ENCODE measurements at regions not wholly inside any gene's neighbourhood (a gene's known extent, or its start where the extent isn't known, plus 50 kb on each side); places are given as distances from the start of the nearest gene placed in this dataset.

- H3K27me3 Mint-ChIP-seq = no peaks in the 10 kb centered on the region
- no peak overlapping the region for H3K27ac Mint-ChIP-seq
- H3K9me3 Mint-ChIP-seq = peaks cover 14% of the 10 kb centered on the region
- no peaks in the 10 kb centered on the region for H3K4me1 Mint-ChIP-seq (ENCODE audit: low read depth)
- intact Hi-C loops (cut with micrococcal nuclease) = no loop called here
- DNase-seq = no peak
- POLR2A ChIA-PET = no interaction called here
- no peaks in the 10 kb centered on the region for H3K36me3 Mint-ChIP-seq
- H3K4me3 Mint-ChIP-seq = no peak overlapping the region
- CTCF ChIA-PET = no interaction called here
These were observed 91.2 kb upstream of the KCTD3 start for GRCh38 chr1:215475796-215476481.

- Mint-ChIP-seq H3K4me3 (no peak overlapping the region), H3K36me3 (no peaks in the 10 kb centered on the region), H3K27me3 (no peaks in the 10 kb centered on the region), H3K27ac (no peak overlapping the region), H3K9me3 (peaks cover 14% of the 10 kb centered on the region), H3K4me1 (ENCODE audit: low read depth) (no peaks in the 10 kb centered on the region)
- ChIA-PET POLR2A (no interaction called here), CTCF (no interaction called here)
- no peak for DNase-seq
- intact Hi-C loops (cut with micrococcal nuclease) = no loop called here
These were observed 90.6 kb upstream of the KCTD3 start for GRCh38 chr1:215476541-215476940.

GRCh38 chr1:215477632-215478031 lies 89.5 kb upstream of the KCTD3 start:
- POLR2A ChIA-PET = no interaction called here
- DNase-seq = no peak
- no peaks in the 10 kb centered on the region for H3K36me3 Mint-ChIP-seq
- intact Hi-C loops (cut with micrococcal nuclease) = no loop called here
- H3K4me3 Mint-ChIP-seq = no peak overlapping the region
- H3K27ac Mint-ChIP-seq = no peak overlapping the region
- no peaks in the 10 kb centered on the region for H3K4me1 Mint-ChIP-seq (ENCODE audit: low read depth)
- CTCF ChIA-PET = no interaction called here
- peaks cover 14% of the 10 kb centered on the region for H3K9me3 Mint-ChIP-seq
- no peaks in the 10 kb centered on the region for H3K27me3 Mint-ChIP-seq

- H3K4me3 Mint-ChIP-seq = no peak overlapping the region
- intact Hi-C loops (cut with micrococcal nuclease) = no loop called here
- H3K27ac Mint-ChIP-seq = no peak overlapping the region
- H3K36me3 Mint-ChIP-seq = no peaks in the 10 kb centered on the region
- CTCF ChIA-PET = no interaction called here
- peaks cover 14% of the 10 kb centered on the region for H3K9me3 Mint-ChIP-seq
- POLR2A ChIA-PET = no interaction called here
- DNase-seq = no peak
- no peaks in the 10 kb centered on the region for H3K4me1 Mint-ChIP-seq (ENCODE audit: low read depth)
- H3K27me3 Mint-ChIP-seq = no peaks in the 10 kb centered on the region
These were observed 87.5 kb upstream of the KCTD3 start for GRCh38 chr1:215479567-215479966.

GRCh38 chr1:215482079-215482478 lies 85.0 kb upstream of the KCTD3 start:
- Mint-ChIP-seq H3K4me3 (no peak overlapping the region), H3K27me3 (no peaks in the 10 kb centered on the region), H3K36me3 (no peaks in the 10 kb centered on the region), H3K4me1 (ENCODE audit: low read depth) (no peaks in the 10 kb centered on the region), H3K27ac (no peak overlapping the region), H3K9me3 (peaks cover 10% of the 10 kb centered on the region)
- ChIA-PET POLR2A (no interaction called here), CTCF (no interaction called here)
- intact Hi-C loops (cut with micrococcal nuclease) = no loop called here
- DNase-seq = no peak

- no peak for DNase-seq
- ChIA-PET CTCF (interaction anchor here (0.6 kb wide), 1 partner anchor 60 kb away, joined by 3 read pairs; no protein-coding TSS in a partner anchor), POLR2A (no interaction called here)
- H3K4me1 Mint-ChIP-seq (ENCODE audit: low read depth) = no peaks in the 10 kb centered on the region
- H3K9me3 Mint-ChIP-seq = no peaks in the 10 kb centered on the region
- H3K4me3 Mint-ChIP-seq = no peak overlapping the region
- no peaks in the 10 kb centered on the region for H3K36me3 Mint-ChIP-seq
- intact Hi-C loops (cut with micrococcal nuclease) = no loop called here
- H3K27me3 Mint-ChIP-seq = no peaks in the 10 kb centered on the region
- H3K27ac Mint-ChIP-seq = no peak overlapping the region
These were observed 82.7 kb upstream of the KCTD3 start for GRCh38 chr1:215484171-215484939.

GRCh38 chr1:215487466-215487865 lies 79.6 kb upstream of the KCTD3 start:
- DNase-seq = no peak
- intact Hi-C loops (cut with micrococcal nuclease) = no loop called here
- Mint-ChIP-seq H3K4me3 (no peak overlapping the region), H3K9me3 (no peaks in the 10 kb centered on the region), H3K36me3 (no peaks in the 10 kb centered on the region), H3K27me3 (no peaks in the 10 kb centered on the region), H3K4me1 (ENCODE audit: low read depth) (no peaks in the 10 kb centered on the region), H3K27ac (no peak overlapping the region)
- ChIA-PET POLR2A (no interaction called here), CTCF (no interaction called here)

- H3K9me3 Mint-ChIP-seq = peaks cover 2% of the 10 kb centered on the region
- POLR2A ChIA-PET = no interaction called here
- no peaks in the 10 kb centered on the region for H3K27me3 Mint-ChIP-seq
These were observed 78.3 kb upstream of the KCTD3 start for GRCh38 chr1:215488850-215489249.

GRCh38 chr1:215489771-215490565 lies 77.1 kb upstream of the KCTD3 start:
- Mint-ChIP-seq H3K27me3 (no peaks in the 10 kb centered on the region), H3K4me3 (no peak overlapping the region), H3K4me1 (ENCODE audit: low read depth) (no peaks in the 10 kb centered on the region), H3K27ac (no peak overlapping the region), H3K36me3 (no peaks in the 10 kb centered on the region), H3K9me3 (peaks cover 2% of the 10 kb centered on the region)
- no peak for DNase-seq
- intact Hi-C loops (cut with micrococcal nuclease) = no loop called here
- CTCF ChIA-PET = no interaction called here
- POLR2A ChIA-PET = no interaction called here

More at GRCh38 chr1:215488850-215489249, 78.3 kb upstream of the KCTD3 start:
- intact Hi-C loops (cut with micrococcal nuclease) = no loop called here
- H3K4me1 Mint-ChIP-seq (ENCODE audit: low read depth) = no peaks in the 10 kb centered on the region
- CTCF ChIA-PET = no interaction called here
- no peak for DNase-seq
- no peak overlapping the region for H3K4me3 Mint-ChIP-seq
- no peaks in the 10 kb centered on the region for H3K36me3 Mint-ChIP-seq
- H3K27ac Mint-ChIP-seq = no peak overlapping the region

GRCh38 chr1:215497528-215497927 lies 69.6 kb upstream of the KCTD3 start:
- DNase-seq = no peak
- Mint-ChIP-seq H3K4me1 (ENCODE audit: low read depth) (no peaks in the 10 kb centered on the region), H3K27me3 (peaks cover 2% of the 10 kb centered on the region), H3K36me3 (no peaks in the 10 kb centered on the region), H3K9me3 (peaks cover 2% of the 10 kb centered on the region), H3K4me3 (no peak overlapping the region), H3K27ac (no peak overlapping the region)
- POLR2A ChIA-PET = no interaction called here
- CTCF ChIA-PET = no interaction called here
- intact Hi-C loops (cut with micrococcal nuclease) = no loop called here

GRCh38 chr1:215501496-215501895 lies 65.6 kb upstream of the KCTD3 start:
- Mint-ChIP-seq H3K27ac (no peak overlapping the region), H3K27me3 (peaks cover 4% of the 10 kb centered on the region), H3K4me1 (ENCODE audit: low read depth) (no peaks in the 10 kb centered on the region), H3K36me3 (no peaks in the 10 kb centered on the region), H3K9me3 (no peaks in the 10 kb centered on the region), H3K4me3 (no peak overlapping the region)
- DNase-seq = no peak
- intact Hi-C loops (cut with micrococcal nuclease) = no loop called here
- POLR2A ChIA-PET = no interaction called here
- CTCF ChIA-PET = no interaction called here

- H3K27ac Mint-ChIP-seq = no peak overlapping the region
- ChIA-PET POLR2A (no interaction called here), CTCF (no interaction called here)
- H3K4me1 Mint-ChIP-seq (ENCODE audit: low read depth) = no peaks in the 10 kb centered on the region
- intact Hi-C loops (cut with micrococcal nuclease) = no loop called here
- H3K27me3 Mint-ChIP-seq = peaks cover 6% of the 10 kb centered on the region
- H3K4me3 Mint-ChIP-seq = no peak overlapping the region
- DNase-seq = no peak
- no peaks in the 10 kb centered on the region for H3K36me3 Mint-ChIP-seq
- H3K9me3 Mint-ChIP-seq = no peaks in the 10 kb centered on the region
These were observed 65.0 kb upstream of the KCTD3 start for GRCh38 chr1:215502081-215502480.
